GM18502 (cell line): ENCODE measurements at regions not wholly inside any gene's neighbourhood (a gene's known extent, or its start where the extent isn't known, plus 50 kb on each side); places are given as distances from the start of the nearest gene placed in this dataset.
"Not testable (repeated sequence)": the region's sequence is repeated elsewhere in the genome, so short reads cannot be mapped to it uniquely, and the experiment has no call there.

Source experiments
- ATAC-seq: cut with Tn5 transposase; IDR thresholded peaks from one replicate; pipeline ENCODE4 v1.9.1; 2021; ENCODE audit warnings: mild to moderate bottlenecking; ENCODE audit not compliant: unreplicated experiment, poor library complexity

DNA sequence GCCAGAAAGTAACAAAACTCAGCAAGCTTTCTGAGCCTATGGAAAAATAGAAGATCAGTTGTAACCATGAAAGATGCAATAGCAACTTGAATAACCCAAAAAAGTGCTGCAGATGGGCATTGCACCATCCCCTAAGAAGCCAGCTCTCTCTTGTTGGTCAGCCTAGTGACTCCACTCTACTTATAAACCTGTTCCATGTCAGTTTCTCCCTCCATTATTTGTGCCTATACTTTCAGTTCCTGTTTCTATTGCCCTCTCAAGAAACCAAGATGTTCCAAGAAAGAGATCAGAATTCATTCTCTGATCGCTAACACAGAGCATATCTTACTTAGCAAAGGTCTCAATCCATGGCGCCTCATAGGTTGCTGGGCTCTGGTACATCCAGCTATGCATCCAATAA, 170.3 kb upstream of the MAP2 start:
- no peak for ATAC-seq

DNA sequence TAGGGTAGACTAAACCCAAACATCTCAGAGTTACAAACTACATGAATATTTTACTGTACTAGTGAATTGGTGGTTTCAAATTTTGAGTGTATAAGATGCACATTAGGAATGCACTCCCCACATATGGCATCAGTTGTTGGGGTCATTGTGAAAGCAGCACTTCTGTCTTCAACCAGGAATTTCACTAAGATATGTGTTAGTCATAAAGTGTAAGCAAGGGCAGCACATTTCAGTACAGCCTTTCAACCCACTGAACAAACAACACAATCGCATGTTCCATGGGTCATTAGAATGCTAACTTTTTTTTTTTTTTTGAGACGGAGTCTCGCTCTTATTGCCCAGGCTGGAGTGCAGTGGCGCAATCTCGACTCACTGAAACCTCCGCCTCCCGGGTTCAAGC, 164.1 kb upstream of the MAP2 start:
- no peak for ATAC-seq

DNA sequence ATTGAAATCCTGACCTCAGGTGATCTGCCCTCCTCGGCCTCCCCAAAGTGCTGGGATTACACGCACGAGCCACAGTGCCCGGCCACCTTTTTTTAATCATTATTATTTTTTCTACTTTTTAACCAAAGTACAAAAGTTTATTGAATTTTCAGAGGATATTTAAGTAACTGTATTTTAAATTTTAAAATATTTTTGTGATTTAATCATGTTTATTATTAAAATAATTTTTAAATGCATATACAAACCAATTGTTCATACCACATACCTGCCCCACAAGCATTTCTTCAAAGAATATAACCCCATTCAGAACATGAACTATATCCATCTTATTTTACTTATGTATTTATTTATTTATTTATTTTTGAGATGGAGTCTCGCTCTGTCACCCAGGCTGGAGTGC, 163.6 kb upstream of the MAP2 start:
- no peak for ATAC-seq

DNA sequence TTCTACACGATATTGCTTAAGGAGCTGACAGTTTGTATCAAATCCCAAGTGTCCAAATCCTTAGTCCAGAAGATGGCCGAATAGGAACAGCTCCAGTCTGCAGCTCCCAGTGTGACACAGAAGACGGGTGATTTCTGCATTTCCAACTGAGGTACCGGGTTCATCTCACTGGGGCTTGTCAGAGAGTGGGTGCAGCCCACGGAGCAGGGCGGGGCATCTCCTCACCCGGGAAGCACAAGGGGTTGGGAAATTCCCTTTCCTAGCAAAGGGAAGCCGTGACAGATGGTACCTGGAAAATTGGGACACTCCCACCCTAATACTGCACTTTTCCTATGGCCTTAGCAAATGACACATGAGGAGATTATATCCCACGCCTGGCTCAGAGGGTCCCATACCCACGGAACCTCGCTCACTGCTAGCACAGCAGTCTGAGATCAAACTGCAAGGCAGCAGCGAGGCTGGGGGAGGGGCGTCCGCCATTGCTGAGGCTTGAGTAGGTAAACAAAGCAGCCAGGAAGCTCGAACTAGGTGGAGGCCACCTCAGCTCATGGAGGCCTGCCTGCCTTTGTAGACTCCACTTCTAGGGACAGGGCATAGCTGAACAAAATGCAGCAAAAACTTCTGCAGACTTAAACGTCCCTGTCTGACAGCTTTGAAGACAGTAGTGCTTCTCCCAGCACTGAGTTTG, 162.3 kb upstream of the MAP2 start:
- ATAC-seq, result not testable (repeated sequence)

DNA sequence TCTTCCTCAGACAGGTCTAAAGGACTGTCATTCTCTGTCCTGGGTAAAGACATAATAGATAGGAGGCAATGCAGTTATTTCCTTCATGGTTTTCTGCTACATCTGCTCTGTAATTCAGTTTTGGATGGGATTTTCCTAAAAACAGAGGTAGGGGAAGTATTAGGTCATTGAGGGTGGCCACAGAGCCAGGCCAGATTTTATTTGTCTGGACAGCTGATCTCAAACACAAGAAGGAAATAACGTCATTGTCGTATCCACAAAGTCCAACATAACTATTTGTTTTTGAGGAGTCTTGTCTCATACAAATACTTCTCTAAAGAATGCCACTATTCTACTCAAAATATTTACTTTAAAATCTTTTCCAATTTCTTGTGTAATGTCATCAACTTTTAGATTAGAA, 154.8 kb upstream of the MAP2 start:
- no peak for ATAC-seq

DNA sequence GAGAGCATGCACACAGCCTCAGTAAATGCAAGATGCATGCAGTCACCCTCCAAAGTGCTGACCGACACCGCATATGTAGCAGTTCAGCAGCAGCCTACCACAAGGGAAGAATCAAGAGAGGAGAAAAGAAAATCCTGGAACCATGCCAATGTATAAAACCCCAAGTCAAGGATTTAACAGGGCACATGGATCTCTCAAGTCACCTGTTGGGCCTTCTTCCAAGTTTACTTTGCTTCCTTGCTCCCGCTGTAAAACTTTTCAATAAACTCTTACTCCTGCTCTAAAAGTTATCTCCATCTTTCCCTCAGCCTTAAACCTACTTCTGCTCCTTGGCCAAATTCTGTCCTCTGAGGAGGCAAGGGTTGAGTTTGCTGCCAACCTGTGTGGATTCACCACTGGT, 147.8 kb upstream of the MAP2 start:
- ATAC-seq, result no peak

DNA sequence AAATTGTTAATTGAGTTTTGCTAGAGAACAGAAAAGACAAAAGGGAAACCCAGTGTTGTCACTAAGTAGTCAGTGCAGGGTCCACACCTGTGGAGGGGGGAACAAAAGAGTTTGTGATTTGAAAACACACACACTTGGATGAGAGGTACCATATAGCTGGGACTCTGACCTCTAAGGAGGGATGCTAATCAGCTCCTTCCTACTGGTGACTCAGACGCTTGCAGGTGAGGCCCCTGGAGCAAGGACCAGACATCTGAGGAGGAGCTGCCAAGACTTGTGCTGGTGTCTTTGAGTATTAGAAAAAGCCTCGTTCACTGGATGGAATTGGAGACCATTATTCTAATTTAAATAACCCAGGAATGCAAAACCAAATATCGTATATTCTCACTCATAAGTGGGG, 146.4 kb upstream of the MAP2 start:
- no peak for ATAC-seq

DNA sequence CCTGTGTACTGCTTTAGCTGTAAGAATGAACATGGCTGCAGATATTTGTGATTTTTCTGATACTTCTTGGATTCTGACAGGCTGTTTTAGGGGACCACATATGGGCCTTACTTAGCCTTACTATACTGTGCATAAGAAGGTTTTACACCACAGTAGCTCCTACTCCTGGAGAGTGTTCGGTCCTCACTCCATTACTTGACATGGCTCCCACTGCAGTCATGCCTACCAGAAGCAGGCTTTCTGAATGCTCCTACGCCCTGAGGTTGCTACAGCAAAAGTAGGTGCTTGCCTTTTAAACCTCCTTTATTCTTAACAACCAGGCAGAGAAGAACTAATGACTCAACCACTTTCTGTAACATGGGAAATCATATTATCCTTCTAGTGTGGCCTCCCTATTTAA, 125.2 kb upstream of the MAP2 start:
- no peak for ATAC-seq

DNA sequence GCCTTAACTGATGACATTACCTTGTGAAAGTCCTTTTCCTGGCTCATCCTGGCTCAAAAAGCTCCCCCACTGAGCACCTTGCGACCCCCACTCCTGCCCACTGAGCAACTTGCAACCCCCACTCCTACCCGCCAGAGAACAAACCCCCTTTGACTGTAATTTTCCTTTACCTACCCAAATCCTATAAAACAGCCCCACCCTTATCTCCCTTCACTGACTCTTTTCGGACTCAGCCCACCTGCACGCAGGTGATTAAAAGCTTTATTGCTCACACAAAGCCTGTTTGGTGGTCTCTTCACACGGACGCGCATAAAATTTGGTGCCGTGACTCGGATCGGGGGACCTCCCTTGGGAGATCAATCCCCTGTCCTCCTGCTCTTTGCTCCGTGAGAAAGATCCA, 124.4 kb upstream of the MAP2 start:
- ATAC-seq, result not testable (repeated sequence)

DNA sequence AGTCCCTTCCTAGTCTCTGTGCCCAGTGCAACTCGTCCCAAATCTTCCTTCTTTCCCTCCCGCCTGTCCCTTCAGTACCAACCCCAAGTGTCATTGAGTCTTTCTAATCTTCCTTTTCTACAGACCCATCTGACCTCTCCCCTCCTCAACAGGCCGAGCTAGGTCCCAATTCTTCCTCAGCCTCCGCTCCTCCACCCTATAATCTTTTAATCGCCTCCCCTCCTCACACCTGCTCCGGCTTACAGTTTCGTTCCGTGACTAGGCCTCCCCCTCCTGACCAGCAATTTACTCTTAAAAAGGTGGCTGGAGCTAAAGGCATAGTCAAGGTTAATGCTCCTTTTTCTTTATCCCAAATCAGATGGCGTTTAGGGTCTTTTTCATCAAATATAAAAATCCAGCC, 123.1 kb upstream of the MAP2 start:
- ATAC-seq, result not testable (repeated sequence)

DNA sequence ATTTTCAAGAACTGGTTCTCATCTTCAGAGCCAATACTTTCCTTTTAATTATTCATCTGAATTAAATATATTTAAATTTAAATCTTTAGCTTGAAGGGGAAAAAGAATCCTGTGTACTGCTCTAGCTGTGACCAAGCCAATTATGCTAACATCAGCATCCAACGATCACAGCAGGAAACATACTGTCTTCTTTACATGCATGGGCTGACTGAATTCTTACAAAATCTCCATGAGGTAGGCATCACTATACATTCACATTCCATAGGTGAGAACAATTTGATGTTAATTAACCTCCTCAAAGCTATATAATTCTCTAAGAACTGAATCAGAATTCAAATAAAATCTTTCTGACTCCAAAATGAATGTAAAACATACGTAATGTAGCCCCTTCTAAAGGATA, 118.8 kb upstream of the MAP2 start:
- no peak for ATAC-seq

DNA sequence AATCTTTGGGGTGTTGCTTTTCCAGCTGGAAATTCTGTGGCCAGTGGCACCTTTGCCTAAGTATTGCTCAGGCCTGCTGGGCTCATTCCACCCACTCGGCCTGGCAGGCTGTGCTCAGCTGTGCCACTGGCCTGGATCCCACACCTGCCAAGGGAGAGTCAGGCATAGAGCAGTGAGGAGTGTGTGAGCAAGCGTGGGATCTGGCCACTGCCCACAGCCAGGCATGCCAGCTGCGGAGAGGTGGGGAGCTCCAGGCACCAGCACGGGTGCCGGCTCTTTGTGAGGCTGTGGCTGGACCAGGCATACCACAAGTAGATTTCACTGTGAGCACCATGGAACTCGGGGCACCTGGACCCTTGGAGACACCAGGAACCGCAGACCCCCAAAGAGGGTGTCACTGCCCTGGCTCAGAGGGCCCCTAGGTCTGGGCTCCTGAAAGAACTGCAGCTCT, 118.1 kb upstream of the MAP2 start:
- no peak for ATAC-seq

DNA sequence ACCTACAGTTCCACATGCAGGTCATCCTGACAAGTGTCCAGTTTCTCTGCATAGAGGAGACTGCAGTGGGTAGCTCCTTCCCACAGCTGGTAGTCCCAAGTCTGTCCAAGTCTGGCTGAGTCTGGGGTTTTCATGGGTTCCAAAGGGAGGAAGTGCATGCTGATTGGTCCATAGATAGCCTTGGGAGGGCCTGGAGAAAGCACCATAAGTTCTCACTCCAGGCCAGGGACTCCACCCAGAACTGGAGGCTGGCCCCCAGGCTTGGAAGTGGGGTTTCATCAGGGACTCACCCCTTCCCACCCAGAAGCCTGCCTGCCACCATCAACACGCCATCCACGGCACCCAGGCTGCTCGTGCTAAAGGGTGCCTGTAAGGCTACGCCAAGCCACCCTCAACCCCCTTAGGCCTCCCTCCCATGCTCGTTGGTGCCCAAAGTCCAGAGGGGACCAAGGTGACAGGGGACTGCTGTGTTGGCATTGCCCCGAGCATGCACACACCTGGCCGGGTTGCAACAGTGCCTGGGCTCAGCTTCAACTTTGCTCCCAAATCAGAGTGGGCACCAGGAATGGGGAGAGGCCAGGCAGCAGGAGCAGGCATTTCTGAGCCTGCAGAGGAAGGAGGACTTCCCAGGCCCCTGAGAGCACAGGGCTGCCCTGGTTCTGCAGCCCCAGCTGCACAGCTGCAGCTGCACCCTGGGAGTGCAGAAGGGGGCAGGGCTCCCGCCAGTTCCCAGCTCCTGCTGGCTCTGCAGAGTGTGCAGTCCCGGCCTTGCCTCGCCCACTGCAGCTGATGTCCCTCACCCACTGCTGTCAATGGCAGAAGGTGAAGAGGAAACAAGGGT, 116.5 kb upstream of the MAP2 start:
- ATAC-seq, result no peak

DNA sequence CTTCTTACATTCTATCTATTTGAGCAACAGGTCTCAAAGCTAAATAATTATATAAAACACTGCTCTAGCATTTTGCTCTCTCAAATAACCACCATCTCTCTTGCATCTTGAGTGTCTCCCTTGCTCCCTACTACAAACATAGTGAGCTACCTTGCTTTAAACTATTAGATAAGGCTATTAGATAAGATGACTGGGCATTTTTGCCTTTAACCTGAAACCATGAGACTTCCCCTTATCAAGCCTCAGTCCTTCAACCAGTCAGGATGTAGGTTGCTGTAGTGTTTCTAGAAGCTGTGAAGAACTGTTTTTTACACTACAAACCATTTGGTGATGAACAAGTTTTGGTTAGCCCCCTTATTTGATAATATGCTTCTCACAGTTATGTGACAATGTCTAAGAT, 115.4 kb upstream of the MAP2 start:
- no peak for ATAC-seq

DNA sequence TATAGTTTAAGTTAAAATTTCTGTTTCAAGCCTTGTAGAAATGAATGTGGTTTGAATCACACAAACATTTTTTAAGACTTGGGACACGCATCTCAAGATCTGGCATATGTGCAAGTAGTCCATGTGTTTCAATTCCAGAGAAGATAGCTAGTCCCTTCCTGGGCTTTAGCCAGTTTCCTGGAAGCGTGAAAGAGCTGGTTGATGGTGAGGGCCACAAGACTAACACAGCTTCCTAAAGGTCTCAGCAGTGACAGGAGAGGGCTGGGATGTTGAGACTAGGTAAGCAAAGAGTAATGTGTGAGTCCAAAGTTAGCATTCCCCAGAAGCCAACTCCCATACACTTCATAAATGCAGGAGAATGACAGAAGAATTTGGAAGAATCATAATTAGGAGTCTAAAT, 111.9 kb upstream of the MAP2 start:
- no peak for ATAC-seq

DNA sequence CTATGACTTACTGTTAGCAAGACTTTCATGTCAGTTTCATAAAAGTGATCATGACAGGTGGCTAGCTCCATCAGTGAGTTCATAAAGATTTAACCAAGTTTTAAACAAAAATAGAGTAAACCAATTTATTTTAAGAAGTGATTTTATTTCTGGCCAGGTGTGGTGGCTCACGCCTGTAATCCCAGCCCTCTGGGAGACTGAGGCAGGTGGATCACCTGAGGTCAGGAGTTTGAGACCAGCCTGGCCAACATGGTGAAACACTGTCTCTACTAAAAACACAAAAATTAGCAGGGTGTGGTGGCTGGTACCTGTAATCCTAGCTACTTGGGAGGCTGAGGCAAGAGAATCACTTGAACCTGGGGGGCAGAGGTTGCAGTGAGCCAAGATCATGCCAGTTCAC, 111.4 kb upstream of the MAP2 start:
- ATAC-seq, result not testable (repeated sequence)

DNA sequence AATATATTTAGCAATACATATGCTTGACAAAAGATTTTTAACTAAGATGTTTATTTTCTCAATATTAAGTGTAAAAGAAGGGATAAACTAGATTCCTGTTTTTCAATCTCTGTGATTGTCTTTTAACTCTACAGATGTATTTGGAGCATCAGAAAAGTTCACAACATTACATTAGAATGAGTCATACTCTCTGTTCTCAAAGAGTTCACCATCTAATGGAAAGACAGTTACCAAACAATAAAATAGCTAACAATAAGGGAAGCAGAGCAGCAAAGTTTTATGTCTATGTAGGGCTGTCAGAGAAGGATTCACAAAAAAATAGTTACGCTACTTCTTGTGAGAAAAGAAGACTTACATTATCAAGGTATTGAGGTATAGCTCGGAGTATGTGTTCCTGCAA, 109.2 kb upstream of the MAP2 start:
- ATAC-seq, result no peak

DNA sequence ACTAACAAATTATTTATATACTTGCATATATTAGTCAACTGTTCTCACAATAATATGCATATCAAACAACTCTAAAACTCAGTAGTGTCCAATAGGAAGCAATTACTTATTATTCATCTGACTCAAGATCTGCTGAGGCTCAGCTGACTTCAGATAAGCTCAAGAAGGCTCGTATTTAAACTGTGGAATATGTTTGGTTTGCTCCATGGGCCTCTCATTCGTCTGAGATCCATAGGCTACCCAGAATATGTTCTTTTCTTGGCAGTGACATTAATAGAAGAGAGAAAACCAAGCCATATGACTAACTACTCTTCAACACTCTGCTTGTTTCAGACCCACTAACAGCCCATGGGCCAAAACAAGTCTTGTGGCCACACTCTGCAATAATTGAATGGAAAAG, 107.7 kb upstream of the MAP2 start:
- ATAC-seq, result no peak

DNA sequence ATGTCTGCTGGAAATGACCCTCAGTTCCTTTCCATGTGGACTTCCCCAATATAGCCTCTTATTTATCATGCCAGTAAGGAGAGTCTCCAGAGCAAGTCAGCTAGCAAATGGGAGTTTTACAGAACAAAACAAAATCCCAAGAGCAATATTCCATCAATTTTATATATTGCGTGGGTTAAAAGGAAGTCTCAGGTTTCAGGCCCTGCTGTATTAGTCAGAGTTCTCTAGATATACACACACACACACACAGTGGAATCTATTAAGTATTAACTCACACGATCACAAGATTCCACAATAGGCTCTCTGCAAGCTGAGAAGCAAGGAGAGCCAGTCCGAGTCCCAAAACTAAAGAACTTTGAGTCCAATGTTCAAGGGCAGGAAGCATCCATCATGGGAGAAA, 102.8 kb upstream of the MAP2 start:
- ATAC-seq, result no peak

DNA sequence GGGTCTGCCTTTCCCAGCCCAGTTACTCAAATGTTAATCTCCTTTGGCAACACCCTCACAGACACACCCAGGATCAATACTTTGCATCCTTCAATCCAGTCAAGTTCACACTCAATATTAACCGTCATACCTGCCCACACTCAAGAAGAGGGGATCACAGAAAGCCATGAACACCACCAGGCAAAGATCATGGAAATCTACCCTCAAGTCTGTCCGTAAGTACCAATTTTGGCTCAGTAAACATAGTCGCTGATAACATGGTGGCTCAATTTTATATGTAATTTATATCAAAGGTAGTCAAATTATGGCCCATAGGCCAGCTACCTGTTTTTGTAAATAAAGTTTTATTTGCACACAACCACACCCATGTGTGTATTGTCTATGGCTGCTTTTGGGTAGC, 102.3 kb upstream of the MAP2 start:
- ATAC-seq, result no peak

DNA sequence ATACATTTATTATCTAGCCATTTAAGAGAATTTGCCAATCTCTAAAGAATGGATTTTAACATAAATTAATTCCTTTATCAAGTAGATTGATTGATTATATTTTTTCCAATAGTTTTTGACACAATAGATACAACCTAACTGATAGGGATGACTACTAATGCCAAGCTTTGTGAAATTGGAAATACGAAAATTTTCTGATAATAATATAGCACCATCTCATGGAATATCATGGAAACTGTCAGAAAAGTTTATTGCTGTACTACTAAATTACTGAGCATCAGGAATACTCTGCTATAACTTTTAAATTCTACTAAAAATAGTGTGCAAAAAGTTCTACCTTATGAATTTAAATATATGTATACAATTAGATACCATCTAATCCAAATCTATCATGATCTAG, 101.8 kb upstream of the MAP2 start:
- ATAC-seq, result no peak
